ENCODE measurements at regions not wholly inside any gene's neighbourhood (a gene's known extent, or its start where the extent isn't known, plus 50 kb on each side); places are given as distances from the start of the nearest gene placed in this dataset.

DNA sequence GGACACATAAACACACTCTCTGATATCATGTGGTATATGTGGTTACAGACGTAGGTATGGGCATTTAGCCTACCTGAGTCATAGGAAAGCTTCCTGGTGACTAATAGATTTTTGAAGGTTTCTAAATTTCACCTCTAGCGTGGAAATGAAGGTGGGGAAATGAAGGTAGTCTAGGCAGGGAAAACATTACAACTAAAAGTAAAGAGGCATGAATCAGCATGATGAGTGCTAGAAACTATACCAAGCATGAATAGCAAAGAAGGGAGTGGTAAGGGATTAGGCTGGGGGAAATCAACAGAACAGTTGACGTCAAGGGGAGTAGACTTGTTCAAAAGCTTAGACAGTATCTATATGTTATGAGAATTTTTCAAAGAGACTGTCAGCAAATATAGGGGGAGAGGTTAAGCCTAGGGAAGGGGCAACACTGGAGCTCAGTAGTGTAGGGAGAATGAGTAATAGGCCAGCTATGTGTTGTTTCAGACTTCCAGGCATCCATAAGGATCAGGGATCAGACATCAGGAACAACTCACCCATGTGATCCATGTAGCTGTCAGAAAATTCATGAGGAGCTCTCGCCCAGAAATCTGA lies 279.3 kb upstream of the DIPK2B start:
- TF ChIP-seq POLR2A (conservative IDR thresholded peaks at IDR 0.05) (no peak), TAF7 (tag; IDR thresholded peaks at IDR 0.05) (no peak), KDM4B (IDR thresholded peaks at IDR 0.05; ENCODE audit: borderline replicate concordance in 2 of 2, low read depth in 1 of 2) (no peak), BHLHE40 (IDR thresholded peaks at IDR 0.05; ENCODE audit: low read length) (no peak), ETV5 (CRISPR knock-in tag; IDR thresholded peaks at IDR 0.05; ENCODE audit: low read depth) (no peak), KDM1A (IDR thresholded peaks at IDR 0.05) (no peak), POLR2AphosphoS5 (IDR thresholded peaks at IDR 0.05; ENCODE audit: control insufficient read depth, insufficient read depth, low read depth, low read length) (no peak), ADNP (tag; IDR thresholded peaks at IDR 0.05) (no peak)
- TF ChIP-seq, protein P1, sequence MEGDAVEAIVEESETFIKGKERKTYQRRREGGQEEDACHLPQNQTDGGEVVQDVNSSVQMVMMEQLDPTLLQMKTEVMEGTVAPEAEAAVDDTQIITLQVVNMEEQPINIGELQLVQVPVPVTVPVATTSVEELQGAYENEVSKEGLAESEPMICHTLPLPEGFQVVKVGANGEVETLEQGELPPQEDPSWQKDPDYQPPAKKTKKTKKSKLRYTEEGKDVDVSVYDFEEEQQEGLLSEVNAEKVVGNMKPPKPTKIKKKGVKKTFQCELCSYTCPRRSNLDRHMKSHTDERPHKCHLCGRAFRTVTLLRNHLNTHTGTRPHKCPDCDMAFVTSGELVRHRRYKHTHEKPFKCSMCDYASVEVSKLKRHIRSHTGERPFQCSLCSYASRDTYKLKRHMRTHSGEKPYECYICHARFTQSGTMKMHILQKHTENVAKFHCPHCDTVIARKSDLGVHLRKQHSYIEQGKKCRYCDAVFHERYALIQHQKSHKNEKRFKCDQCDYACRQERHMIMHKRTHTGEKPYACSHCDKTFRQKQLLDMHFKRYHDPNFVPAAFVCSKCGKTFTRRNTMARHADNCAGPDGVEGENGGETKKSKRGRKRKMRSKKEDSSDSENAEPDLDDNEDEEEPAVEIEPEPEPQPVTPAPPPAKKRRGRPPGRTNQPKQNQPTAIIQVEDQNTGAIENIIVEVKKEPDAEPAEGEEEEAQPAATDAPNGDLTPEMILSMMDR (IDR thresholded peaks at IDR 0.05 in 2 of 3, conservative IDR thresholded peaks at IDR 0.05 in 1 of 3; ENCODE audit: insufficient read depth in 2 of 3, low read depth in 1 of 3, low read length in 3 of 3), result no peak
- TF ChIP-seq, protein P2, sequence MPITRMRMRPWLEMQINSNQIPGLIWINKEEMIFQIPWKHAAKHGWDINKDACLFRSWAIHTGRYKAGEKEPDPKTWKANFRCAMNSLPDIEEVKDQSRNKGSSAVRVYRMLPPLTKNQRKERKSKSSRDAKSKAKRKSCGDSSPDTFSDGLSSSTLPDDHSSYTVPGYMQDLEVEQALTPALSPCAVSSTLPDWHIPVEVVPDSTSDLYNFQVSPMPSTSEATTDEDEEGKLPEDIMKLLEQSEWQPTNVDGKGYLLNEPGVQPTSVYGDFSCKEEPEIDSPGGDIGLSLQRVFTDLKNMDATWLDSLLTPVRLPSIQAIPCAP (CRISPR knock-in tag; IDR thresholded peaks at IDR 0.05; ENCODE audit: borderline replicate concordance), result no peak
- TF ChIP-seq, protein P3, sequence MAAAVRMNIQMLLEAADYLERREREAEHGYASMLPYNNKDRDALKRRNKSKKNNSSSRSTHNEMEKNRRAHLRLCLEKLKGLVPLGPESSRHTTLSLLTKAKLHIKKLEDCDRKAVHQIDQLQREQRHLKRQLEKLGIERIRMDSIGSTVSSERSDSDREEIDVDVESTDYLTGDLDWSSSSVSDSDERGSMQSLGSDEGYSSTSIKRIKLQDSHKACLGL (CRISPR knock-in tag; IDR thresholded peaks at IDR 0.05; ENCODE audit: borderline replicate concordance, poor library complexity, severe bottlenecking), result no peak
- TF ChIP-seq, protein P4, sequence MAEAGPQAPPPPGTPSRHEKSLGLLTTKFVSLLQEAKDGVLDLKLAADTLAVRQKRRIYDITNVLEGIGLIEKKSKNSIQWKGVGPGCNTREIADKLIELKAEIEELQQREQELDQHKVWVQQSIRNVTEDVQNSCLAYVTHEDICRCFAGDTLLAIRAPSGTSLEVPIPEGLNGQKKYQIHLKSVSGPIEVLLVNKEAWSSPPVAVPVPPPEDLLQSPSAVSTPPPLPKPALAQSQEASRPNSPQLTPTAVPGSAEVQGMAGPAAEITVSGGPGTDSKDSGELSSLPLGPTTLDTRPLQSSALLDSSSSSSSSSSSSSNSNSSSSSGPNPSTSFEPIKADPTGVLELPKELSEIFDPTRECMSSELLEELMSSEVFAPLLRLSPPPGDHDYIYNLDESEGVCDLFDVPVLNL (CRISPR knock-in tag; IDR thresholded peaks at IDR 0.05; ENCODE audit: low read depth), result no peak
- TF ChIP-seq, protein P5, sequence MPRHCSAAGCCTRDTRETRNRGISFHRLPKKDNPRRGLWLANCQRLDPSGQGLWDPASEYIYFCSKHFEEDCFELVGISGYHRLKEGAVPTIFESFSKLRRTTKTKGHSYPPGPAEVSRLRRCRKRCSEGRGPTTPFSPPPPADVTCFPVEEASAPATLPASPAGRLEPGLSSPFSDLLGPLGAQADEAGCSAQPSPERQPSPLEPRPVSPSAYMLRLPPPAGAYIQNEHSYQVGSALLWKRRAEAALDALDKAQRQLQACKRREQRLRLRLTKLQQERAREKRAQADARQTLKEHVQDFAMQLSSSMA (CRISPR knock-in tag; IDR thresholded peaks at IDR 0.05), result no peak
